GM19025 (cell line): ENCODE measurements at regions not wholly inside any gene's neighbourhood (a gene's known extent, or its start where the extent isn't known, plus 50 kb on each side); places are given as distances from the start of the nearest gene placed in this dataset.

Experiments used
- ATAC-seq: cut with Tn5 transposase; IDR thresholded peaks from one replicate; pipeline ENCODE4 v1.9.1; 2021; ENCODE audit warnings: mild to moderate bottlenecking, low read depth, moderate library complexity; ENCODE audit not compliant: unreplicated experiment

DNA sequence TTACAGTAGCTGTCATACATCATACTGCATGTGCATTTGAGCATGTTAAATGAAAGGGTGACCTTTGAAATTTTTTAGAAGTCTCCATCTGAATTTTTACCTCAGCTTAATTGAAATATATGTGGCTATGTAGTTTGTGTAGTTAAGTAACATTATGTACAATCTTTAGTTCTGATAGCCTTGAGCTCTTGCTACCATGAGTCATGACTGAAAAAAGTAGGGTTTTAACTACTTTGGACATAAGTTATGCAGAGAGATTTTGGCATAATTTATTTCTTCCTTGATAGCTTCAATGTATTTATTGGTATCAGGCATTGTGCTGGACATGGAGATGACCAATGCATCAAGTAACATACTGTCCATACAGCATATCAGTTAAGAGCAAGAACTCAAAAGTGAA is 376.5 kb upstream of the ZNF717 start:
- no peak for ATAC-seq

DNA sequence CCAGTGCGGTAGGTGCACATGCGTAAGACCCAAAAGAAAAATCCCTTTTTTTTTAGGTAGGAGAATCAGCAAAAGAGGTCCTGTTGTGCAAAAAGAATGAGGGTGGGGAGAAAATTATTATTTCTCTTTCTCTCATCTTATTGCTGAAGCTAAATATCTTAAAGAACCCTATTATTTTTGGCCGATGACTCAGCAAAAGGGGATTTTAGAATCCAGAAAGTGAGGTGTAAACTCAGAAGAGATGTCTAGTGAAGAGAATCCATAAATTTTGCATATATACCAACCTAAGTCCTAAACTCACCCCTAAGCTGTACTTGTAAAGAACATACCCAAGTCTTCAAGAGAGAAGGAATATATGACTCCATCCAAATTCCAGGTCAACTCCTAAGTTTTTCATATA is 386.3 kb upstream of the ZNF717 start:
- no peak for ATAC-seq

DNA sequence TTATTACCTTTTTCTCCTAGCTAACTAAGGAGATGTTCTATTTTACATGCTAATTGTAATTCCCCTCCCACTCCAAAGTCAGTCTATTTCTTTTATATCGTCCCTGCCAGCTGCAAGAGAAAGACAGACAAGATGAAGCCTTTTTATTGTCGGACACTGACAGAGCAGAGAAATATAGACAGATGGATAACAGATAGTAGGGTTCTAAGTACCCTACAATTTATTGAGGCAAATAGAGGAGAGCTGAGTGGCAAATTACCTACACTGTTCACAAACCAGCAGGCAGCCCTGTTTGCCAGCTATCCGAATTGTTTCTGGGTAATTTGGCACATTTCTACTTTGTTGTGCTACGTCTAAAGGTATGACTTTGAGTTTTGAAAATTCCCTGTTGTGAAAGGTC is 392.3 kb upstream of the ZNF717 start:
- ATAC-seq: no peak

DNA sequence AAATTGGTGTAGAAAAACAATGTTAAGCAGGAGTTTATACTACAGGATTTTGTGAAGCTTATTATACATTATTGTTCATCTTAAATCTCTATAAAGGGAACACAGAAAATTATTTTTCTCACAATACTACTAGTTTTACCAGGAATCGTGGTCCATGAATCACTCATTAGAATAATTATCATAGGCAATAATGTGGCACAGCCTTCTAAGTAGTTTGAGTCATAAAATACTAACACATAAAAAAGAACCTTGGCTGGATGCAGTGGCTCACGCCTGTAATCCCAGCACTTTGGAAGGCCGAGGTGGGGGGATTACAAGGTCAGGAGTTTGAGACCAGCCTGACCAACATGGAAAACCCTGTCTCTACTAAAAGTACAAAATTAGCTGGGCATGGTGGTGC is 393.1 kb upstream of the ZNF717 start:
- no peak for ATAC-seq

DNA sequence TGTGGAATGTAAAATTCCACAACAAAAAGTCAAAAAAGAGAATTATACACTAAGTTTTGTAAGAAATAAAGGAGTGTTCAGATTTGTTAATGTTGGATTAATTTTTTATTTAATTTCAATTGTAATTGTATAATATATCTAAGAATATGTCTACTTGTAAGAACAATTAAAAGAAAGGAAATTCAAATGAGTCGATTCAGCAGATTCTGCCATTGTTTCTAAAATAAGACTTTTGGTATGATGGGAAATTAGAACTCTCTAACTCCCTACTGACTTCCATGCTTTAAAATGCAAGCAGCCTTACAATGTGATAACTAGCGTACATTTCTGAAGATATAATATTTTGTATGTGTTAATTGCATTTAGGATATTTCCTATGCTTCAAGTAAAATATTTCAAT is 395.9 kb upstream of the ZNF717 start:
- ATAC-seq: no peak

DNA sequence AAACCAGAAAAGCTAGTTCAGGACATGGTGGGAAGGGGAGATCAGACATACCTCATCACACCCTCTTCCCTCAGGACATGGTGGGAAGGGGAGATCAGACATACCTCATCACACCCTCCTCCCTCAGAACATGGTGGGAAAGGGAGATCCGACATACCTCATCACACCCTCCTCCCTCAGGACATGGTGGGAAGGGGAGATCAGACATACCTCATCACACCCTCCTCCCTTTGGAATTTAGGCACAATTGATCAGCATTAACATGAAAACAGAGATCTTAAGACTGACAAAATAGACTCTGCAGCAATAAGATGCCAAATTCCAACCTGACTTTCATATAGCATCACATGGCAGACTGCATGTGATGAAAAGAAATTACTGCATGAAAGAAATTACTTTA is 412.7 kb upstream of the ZNF717 start:
- no peak for ATAC-seq

DNA sequence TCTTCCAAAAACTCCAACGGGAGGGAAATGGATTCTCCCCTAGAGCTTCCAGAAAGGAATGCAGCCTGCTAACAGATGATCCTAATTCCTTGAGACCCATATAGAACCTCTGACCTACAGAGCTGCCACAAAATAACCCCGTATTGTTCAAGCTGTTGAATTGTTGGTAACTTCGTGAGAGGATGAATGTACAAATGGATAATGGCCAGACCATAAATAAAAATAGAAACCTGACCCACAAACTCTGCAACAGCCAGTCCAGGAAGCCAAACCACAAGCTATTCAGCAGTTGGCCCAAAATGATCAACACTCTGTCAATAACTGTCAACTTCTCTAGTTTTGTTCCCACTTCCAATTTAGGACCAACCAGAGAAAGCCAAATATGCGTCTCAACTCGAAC is 414.0 kb upstream of the ZNF717 start:
- no peak for ATAC-seq

DNA sequence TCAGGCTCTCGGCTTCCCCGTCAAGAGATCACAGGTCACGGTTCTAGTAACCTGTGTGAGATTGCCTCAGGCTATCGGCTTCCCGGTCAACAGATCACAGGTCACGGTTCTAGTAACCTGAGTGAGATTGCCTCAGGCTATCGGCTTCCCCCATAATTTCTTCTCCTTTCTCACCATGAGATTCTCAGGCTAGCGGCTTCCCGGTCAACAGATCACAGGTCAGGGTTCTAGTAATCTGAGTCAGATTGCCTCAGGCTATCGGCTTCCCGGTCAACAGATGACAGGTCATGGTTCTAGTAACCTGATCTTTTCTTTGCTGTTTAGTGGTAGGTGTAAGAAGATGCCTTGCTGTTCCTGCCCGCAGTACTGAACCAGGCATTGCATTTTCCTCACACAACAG is 418.2 kb upstream of the ZNF717 start:
- no peak for ATAC-seq

DNA sequence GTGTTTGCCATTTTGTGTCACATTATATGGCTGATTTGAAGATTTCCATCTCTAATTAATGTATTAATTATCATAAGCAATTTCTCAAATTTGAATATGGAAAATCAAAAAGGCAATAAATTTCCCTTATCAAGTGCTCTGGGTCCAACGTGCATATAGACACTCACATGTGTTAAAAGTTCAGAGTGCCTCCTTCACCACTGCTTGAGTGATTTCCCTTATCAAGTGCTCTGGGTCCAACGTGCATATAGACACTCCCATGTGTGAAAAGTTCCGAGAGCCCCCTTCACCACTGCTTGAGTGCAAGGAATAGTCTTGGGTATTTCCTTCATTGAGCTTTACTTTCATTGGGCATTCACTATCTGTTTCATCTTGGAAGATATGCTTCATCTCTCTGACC is 421.0 kb upstream of the ZNF717 start:
- no peak for ATAC-seq

DNA sequence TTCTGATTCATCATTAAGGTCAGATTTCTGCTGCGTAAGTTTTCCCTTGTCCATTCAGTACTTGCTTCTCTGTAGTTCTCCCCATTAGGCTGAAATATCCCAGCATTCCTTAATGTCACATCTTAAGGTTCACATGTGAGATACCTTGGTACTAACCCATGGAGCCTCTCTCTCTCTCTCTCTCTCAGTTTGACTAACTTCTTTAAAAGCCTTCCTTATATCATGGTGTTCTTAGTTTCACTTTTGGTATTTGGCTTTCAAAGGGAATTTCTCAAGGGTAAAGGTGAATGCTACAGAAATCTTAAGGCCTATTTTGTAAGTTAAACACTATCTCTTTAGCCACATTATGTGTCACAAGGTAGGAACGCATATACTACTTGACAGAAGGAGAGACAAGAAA is 427.3 kb upstream of the ZNF717 start:
- no peak for ATAC-seq

DNA sequence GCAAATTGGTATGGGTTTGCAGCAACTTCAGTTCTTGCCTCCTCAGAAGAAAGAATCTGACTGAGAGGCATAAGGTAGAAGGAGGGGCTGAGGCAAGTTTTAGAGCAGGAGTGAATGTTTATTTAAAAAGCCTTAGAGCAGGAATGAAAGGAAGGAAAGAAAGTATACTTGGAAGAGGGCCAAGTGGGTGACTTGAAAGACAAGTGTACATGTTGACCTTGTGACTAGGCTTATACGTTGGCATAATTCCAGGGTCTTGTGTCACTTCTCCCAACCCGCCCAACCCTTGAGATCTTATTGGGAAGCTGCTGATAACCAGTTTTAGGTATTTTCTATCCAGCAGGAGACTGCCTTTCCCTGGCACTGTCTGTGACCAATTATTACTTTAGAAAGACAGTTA is 436.9 kb upstream of the ZNF717 start:
- ATAC-seq: no peak

DNA sequence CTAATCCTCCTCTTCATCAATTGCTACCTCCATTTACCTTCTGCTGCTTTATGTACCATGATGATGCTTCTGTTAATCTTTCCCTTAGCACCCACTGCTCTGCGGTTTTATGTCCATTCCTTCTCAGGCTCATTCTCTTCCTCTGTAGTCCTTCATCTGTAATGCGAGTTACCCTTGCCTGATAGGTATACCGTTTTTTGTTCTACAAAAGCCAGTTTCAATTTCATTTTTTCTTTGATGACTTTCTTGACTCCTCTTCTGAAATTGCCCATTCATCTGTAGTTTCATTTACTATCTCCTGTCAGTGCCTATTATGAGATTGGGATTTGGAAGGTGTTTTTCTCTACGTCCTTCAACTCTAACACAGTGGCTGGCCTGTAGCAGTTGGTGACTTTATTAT is 445.9 kb upstream of the ZNF717 start:
- ATAC-seq: no peak

DNA sequence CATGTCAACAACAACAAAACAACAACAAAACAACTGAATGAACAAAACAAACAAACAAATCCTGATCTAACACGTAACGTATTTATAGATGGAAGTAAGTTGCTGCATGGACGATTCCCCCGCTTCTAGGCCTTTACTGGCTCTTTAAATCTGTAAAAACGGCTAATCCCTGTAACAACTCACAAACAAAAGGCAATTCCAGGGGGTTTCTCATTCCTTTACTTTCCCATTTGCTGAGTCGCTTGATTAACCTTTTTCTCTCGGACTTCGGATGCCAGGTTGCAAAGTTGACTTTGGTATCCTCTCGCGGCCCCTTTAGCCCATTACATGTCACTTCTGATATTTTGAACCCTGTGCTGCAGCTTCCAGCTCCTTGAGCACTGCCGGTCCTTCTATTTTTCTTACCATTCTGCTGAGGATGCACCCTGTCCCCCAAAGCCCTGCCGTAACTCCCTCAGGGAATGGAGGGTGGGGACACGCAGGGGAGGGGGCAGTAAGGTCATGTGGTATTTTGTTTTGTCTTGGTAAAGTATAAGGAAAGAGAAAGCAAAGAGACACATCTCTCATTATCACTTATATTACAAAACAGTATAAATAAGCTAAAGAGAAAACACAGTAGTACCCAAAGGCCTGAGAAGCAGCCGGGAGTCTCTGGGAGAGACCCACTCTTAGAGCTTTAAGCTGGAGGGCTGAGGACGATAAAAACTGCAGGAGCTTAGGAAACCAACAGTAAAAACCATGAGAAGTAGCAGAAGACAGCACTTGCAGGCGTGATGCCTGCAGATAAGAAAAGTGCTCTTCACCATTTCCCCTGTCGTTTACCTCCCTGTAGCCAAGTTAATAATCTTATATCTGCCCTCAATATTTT is 457.8 kb upstream of the ZNF717 start:
- no peak for ATAC-seq

DNA sequence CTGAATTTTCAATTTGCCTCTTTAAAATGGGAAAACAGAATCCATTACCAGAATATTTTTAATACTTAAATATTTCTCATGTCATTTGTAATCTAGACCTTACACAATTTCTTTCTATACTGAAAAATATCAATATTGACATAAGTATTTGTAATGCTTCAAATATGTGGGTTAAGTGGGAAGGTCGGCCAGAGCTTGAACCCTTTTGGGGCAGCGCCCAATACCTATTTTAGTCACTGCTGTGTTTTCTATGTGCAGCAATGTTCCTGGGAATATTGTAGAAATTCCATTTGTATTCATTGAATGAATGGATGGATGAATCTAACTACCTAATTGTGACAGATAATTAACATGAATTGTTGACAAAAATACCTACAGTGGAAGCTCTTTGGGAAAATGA is 459.7 kb upstream of the ZNF717 start:
- no peak for ATAC-seq

DNA sequence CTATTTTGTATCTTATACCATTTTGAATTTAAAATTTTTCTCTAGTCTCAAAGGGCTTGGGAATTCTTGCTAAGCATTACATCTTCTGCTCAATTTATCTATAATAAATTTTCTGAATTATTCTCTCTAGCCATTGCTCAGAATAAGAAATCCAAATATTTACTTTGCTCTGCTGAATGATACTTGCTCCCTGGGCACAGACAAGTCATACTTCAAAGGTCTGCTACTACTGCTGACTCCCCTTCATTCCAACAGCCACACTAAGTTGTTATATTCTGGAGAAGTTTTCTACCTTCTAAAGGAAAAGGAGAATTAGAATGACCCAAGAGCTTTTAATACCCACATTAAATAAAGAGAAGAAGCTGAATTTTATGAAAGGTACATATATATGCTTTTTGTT is 460.3 kb upstream of the ZNF717 start:
- no peak for ATAC-seq

DNA sequence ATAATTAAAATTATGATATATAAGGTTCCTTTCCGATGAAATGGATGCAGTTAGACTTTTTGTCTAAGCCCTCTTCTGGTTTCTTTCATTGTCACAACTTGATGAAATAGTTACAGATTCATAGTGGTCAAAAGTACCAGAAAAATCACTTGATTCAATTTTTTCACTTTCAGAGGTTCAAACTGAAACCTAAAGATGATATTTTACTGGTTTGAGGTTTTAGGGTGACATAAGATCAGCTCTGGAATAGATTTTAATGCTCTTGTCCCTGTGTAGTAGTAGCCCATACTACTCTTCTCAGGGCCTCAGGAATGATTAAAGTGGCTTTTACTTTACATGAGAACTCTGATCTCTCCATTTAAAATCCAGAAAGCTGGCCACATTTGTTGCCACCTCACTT is 479.1 kb upstream of the ZNF717 start:
- ATAC-seq: peak; percentile 45

DNA sequence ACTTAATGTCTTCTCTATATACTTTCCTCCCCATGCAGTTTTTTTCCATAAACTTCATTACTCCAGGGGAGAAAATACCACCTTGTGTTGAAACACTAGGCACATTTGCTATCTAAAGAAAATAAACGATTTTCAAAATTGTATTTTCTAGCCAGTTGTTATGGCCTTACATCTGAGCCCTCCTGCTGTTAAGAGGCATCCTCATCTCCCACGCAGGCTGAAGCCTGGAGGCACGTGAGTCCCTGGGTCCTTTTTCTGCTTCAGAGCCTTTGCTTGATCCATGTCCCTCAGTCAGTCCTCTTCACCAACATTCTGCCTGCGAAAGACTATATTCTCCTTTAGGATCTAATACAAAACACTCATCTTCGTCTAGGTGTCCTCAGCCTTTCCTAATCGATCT is 479.6 kb upstream of the ZNF717 start:
- ATAC-seq: no peak

DNA sequence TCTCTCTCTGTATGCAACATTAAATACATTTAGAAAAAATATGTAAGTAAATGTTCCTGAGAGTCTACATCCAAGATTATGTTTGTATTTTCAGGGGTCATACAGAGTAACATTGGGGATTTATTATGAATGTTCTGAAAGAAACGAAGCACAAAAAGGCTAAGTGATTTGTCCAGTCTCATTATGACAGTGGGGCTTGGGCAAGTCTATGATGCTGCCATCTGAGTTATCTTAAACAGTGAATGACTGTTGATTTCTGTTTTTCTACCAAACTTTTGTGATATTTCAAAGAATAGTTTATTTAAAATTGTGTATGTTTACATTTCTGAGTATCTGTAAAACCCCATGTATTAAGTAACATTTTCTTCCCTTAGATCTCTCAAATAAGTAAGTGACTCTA is 481.2 kb upstream of the ZNF717 start:
- ATAC-seq: no peak

DNA sequence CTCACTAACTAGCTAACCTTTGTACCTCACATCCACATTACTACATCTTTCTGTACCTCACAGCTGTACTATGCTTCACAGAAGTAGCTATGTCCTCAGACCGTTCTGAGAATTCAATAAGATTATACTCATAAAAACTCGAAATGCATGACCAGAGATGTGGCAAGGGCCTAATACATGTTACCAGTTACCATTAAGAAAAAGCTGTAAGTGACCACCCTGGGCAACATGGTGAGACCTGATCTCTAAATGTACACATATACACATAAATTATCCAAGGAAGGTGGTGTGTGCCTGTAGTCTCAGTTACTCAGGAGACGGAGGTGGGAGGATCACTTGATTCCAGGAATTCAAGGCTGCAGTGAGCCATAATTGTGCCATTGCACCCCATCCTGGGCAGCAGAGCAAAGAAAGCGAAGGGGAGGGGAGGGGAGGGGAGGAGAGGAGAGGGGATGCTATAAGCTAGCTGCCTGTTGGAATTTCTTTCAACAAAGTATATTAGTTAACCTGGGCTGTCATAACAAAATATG is 482.6 kb upstream of the ZNF717 start:
- ATAC-seq: no peak

DNA sequence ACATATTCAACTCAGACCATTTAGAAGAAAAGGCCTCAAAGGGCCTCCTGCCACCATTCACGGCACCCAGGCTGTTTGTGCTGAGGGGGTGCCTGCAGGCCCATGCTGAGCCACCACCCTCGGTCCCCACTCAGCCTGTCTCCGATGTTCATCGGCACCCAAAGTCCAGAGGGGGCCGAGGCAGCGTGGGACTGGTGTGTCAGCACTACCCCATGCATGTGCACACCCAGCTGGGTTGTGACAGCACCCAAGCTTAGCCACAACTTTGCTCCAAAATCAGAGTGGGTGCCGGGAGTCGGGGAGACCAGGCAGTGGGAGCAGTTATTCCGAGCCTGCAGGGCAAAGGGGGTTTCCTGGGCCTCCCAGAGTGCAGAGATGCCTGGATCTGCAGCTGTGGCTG is 508.5 kb upstream of the ZNF717 start:
- no peak for ATAC-seq

DNA sequence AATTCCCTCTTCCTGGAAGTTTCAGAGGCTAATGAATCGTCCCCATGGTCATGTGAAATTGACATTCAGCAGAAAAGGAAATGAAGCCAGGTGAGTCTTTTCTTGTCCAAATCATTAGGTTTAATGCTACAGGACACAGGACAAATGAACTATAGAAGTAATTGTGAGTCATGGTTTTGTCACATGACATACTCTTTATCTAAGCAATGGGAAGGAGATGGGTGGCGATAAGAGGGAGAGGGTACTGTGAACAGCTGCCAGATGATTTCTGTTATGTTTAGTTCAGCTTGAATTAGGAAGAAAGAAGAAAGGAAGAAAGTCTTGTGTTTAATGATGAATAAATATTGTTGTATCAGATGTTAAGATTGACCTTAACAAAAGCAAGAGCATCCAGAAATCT is 515.4 kb upstream of the ZNF717 start:
- no peak for ATAC-seq

DNA sequence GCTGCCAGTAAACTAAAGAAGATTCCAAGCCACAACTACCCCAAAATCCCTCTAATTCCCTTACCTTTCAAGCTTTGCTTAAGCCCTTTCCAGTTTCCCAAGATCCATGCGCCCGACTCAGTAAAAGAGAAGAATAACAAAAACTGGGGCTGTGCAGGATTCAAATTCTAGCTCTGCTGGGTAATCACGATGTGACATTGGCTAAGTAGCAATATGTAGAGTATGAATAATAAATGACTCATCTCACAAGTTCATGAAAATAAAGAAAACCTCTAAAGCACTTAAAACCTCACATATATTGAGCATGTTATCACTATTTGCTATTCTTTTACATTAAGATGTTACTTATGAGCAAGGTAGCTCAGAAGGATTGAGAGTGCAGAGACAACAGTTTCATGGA is 522.2 kb upstream of the ZNF717 start:
- ATAC-seq: no peak

DNA sequence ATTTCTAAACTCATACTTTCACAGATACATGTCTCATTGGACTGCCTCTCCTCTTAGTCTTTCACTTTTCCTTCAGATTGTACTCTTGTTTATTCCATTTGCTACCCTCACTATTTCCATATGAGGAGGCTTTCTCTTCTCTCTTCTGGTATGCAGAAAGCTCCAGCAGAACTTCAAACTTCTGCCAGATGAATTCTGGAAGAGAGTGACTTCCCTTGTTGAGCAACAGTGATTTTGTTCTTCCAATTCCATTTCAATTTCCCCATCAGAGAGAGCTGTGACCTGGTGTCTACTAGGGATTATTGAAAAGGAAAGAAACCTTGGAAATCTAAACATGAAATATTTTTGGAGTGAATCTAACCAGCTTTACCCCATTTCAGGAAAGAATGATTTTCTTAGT is 523.2 kb upstream of the ZNF717 start:
- no peak for ATAC-seq
